H1 (cell line): ENCODE measurements at regions not wholly inside any gene's neighbourhood (a gene's known extent, or its start where the extent isn't known, plus 50 kb on each side); places are given as distances from the start of the nearest gene placed in this dataset.

Experiments used
- ASH2L ChIP-seq: fragments of 200-600, 300-600 bp; sonication (generic); IDR thresholded peaks from one replicate; pipeline ENCODE4 v1.7.1; 2017; ENCODE audit warnings: low read length
- BACH1 ChIP-seq: IDR thresholded peaks from 2 replicates; pipeline ENCODE4 v1.6.1; 2012; ENCODE audit warnings: low read length, improper control_type of control experiment
- CBX8 ChIP-seq: fragments of 300-800, 300-1000 bp; sonication (generic); IDR thresholded peaks from 2 replicates; pipeline ENCODE4 v1.7.1; 2016; ENCODE audit warnings: low read depth, low read length, borderline replicate concordance
- CHD2 ChIP-seq: IDR thresholded peaks from 2 replicates; pipeline ENCODE4 v1.6.1; 2012; ENCODE audit warnings: low read length, improper control_type of control experiment
- KDM5A ChIP-seq: fragments of 200-600 bp; IDR thresholded peaks from 2 replicates; pipeline ENCODE4 v1.7.1; 2012; ENCODE audit warnings: mild to moderate bottlenecking, low read length, inconsistent platforms, mixed read lengths
- RFX5 ChIP-seq: IDR thresholded peaks from 2 replicates; pipeline ENCODE4 v1.6.1; 2011; ENCODE audit warnings: low read depth, low read length, improper control_type of control experiment, borderline replicate concordance
- TBP ChIP-seq: IDR thresholded peaks from 2 replicates; pipeline ENCODE4 v1.6.1; 2011; ENCODE audit warnings: low read depth, low read length, improper control_type of control experiment
- YY1 ChIP-seq: IDR thresholded peaks from 2 replicates; pipeline ENCODE4 v1.6.1; 2011; ENCODE audit warnings: low read depth, mild to moderate bottlenecking, low read length

GRCh38 chr7:50854831-50855230, 72.1 kb upstream of the GRB10 start (continued):
- TF ChIP-seq BACH1, result no peak
- no peak for TF ChIP-seq RFX5
- no peak for TF ChIP-seq ASH2L
- TF ChIP-seq YY1, result no peak
- TF ChIP-seq CHD2, result no peak
- TF ChIP-seq CBX8, result no peak
- no peak for TF ChIP-seq KDM5A
- no peak for TF ChIP-seq TBP
